ENCODE measurements at regions not wholly inside any gene's neighbourhood (a gene's known extent, or its start where the extent isn't known, plus 50 kb on each side); places are given as distances from the start of the nearest gene placed in this dataset.

- TF ChIP-seq GATA3 (IDR thresholded peaks at IDR 0.05; ENCODE audit: low read depth, low read length) (peak; percentile 84), GATA2 (IDR thresholded peaks at IDR 0.05; ENCODE audit: low read depth, low read length) (peak; percentile 96)
These were observed 126.0 kb upstream of the GOT2 start for GRCh38 chr16:58859958-58860669.

All from SH-SY5Y (cell line).